ENCODE measurements at regions not wholly inside any gene's neighbourhood (a gene's known extent, or its start where the extent isn't known, plus 50 kb on each side); places are given as distances from the start of the nearest gene placed in this dataset.

GRCh38 chr14:101711041-101711856 is 50.3 kb upstream of the PPP2R5C start:
- H3K4me1 ChIP-seq (ENCODE audit: low read length) = no peaks in the 10 kb centered on the region; the same call in 1 of the 2 replicates
- no peaks in the 10 kb centered on the region for H3K9me2 ChIP-seq (replicated peaks; ENCODE audit: insufficient read depth, low read length)
- no peaks in the 10 kb centered on the region for H3K9me3 ChIP-seq (replicated peaks; ENCODE audit: insufficient read depth, low read length)
- no peak for TF ChIP-seq EZH2phosphoT487 (IDR thresholded peaks at IDR 0.05; ENCODE audit: low read length)
- no peak for TF ChIP-seq EZH2 (optimal IDR thresholded peaks at IDR 0.05; ENCODE audit: low read depth, low read length)
- TF ChIP-seq CTCF (IDR thresholded peaks at IDR 0.05; ENCODE audit: low read length) = no peak
- no peaks in the 10 kb centered on the region for H3F3A ChIP-seq (ENCODE audit: insufficient read depth, low read length)
- no peaks in the 10 kb centered on the region for H4K20me1 ChIP-seq (ENCODE audit: insufficient read depth, low read length)
- no peak overlapping the region for H3K4me2 ChIP-seq (ENCODE audit: low read depth, low read length)
- H3K27me3 ChIP-seq (replicated peaks; ENCODE audit: insufficient read depth, low read length) = no peaks in the 10 kb centered on the region
- no peak overlapping the region for H3K27ac ChIP-seq (ENCODE audit: low read length)
- no peak overlapping the region for H2AFZ ChIP-seq (ENCODE audit: low read length)
- H3K9ac ChIP-seq (ENCODE audit: low read length) = no peak overlapping the region
- H3K79me2 ChIP-seq (ENCODE audit: low read length) = no peaks in the 10 kb centered on the region
- no peak overlapping the region for H3K4me3 ChIP-seq (ENCODE audit: low read length)
- no peaks in the 10 kb centered on the region for H3K36me3 ChIP-seq (replicated peaks; ENCODE audit: insufficient read depth, low read length)
- DNase-seq = no peak
